ENCODE measurements at regions not wholly inside any gene's neighbourhood (a gene's known extent, or its start where the extent isn't known, plus 50 kb on each side); places are given as distances from the start of the nearest gene placed in this dataset.
"Not testable (repeated sequence)": the region's sequence is repeated elsewhere in the genome, so short reads cannot be mapped to it uniquely, and the experiment has no call there.

GRCh38 chr2:65929664-65930063 is 497.3 kb upstream of the SPRED2 start (continued):
- TF ChIP-seq RXRB (CRISPR knock-in tag; IDR thresholded peaks at IDR 0.05; ENCODE audit: borderline replicate concordance) (0 out of 2 replicates have a peak, but pooled peaks have one; percentile 33), GATAD2A (CRISPR knock-in tag; IDR thresholded peaks at IDR 0.05) (peak; percentile 37; the same call in 1 of the 2 replicates), E2F1 (CRISPR knock-in tag; IDR thresholded peaks at IDR 0.05) (0 out of 2 replicates have a peak, but pooled peaks have one; percentile 46), ZNF281 (CRISPR knock-in tag; IDR thresholded peaks at IDR 0.05; ENCODE audit: borderline replicate concordance) (peak; percentile 97), ZBTB7A (CRISPR knock-in tag; IDR thresholded peaks at IDR 0.05) (0 out of 2 replicates have a peak, but pooled peaks have one; percentile 2), ZNF788 (CRISPR knock-in tag; IDR thresholded peaks at IDR 0.05; ENCODE audit: borderline replicate concordance) (peak; percentile 43; the same call in 1 of the 2 replicates), HDAC2 (CRISPR knock-in tag; IDR thresholded peaks at IDR 0.05) (0 out of 2 replicates have a peak, but pooled peaks have one; percentile 26), ZGPAT (CRISPR knock-in tag; IDR thresholded peaks at IDR 0.05) (peak; percentile 72; the same call in 1 of the 2 replicates), PAXIP1 (CRISPR knock-in tag; conservative IDR thresholded peaks at IDR 0.05) (peak; percentile 36; the same call in 1 of the 2 replicates), NR2F6 (CRISPR knock-in tag; IDR thresholded peaks at IDR 0.05) (0 out of 2 replicates have a peak, but pooled peaks have one; percentile 10), FOXP1 (CRISPR knock-in tag; IDR thresholded peaks at IDR 0.05) (peak; percentile 53), ARID5B (CRISPR knock-in tag; IDR thresholded peaks at IDR 0.05) (peak; percentile 69; the same call in 1 of the 2 replicates)
- not testable (repeated sequence) for TF ChIP-seq NR2F6, FOXP1 (IDR thresholded peaks at IDR 0.05)
